T-cell (primary cell): ENCODE measurements at regions not wholly inside any gene's neighbourhood (a gene's known extent, or its start where the extent isn't known, plus 50 kb on each side); places are given as distances from the start of the nearest gene placed in this dataset.
"Not testable (repeated sequence)": the region's sequence is repeated elsewhere in the genome, so short reads cannot be mapped to it uniquely, and the experiment has no call there.

Experiments used
- ATAC-seq, 4 experiments: fragments of 200-7000 bp in 3 of 4; fragments of 150-1000 bp in 1 of 4; cut with Tn5 transposase; replicated peaks in 1 of 4; 1 replicate in 3 of 4; 2 replicates in 1 of 4; pipeline ENCODE4 v1.10.0; 2021; ENCODE audit warnings: moderate library complexity in 3 of 4, mild to moderate bottlenecking in 2 of 4, moderate number of reproducible peaks in 1 of 4
- CTCF ChIA-PET, 2 donors: fragments of 300-600 bp; sonication (Branson Sonifier 250); formaldehyde crosslinking; loops; one replicate each; lab custom pipeline; 2022; ENCODE audit warnings: antibody characterized with exemption in 2 of 2; lab: Charles Lee
- POLR2A ChIA-PET, 2 donors: fragments of 300-600 bp; sonication (Branson Sonifier 250); formaldehyde crosslinking; loops; one replicate each; lab custom pipeline; 2022; ENCODE audit warnings: antibody characterized with exemption in 2 of 2; lab: Charles Lee
- DNase-seq, 35 experiments: peaks; one replicate each; pipeline versions ENCODE4 v3.0.0 to v3.0.0-alpha.2; 2013 to 2023
- H3K27ac ChIP-seq: one replicate; pipeline ENCODE4 v1.5.1; 2013; ENCODE audit warnings: low read length
- H3K27me3 ChIP-seq, 2 experiments: replicated peaks in 1 of 2; 1 replicate in 1 of 2; 2 replicates in 1 of 2; pipeline versions ENCODE4 v1.6.1 to v1.7.0; 2013; ENCODE audit warnings: low read length in 1 of 2, mixed read lengths in 1 of 2; ENCODE audit not compliant: control insufficient read depth in 2 of 2, insufficient read depth in 2 of 2; ENCODE audit errors: extremely low read depth in 1 of 2
- H3K36me3 ChIP-seq, 2 donors: 1 replicate in 1 of 2; 2 replicates in 1 of 2; pipeline versions ENCODE4 v1.6.1 to v1.7.0; 2013; ENCODE audit warnings: low read length in 1 of 2; ENCODE audit not compliant: control insufficient read depth in 2 of 2, insufficient read depth in 1 of 2; ENCODE audit errors: extremely low read depth in 1 of 2
- H3K4me1 ChIP-seq, 2 experiments: 1 replicate in 1 of 2; 2 replicates in 1 of 2; pipeline versions ENCODE4 v1.6.1 to v1.7.0; 2013; ENCODE audit warnings: low read length in 2 of 2, mixed read lengths in 1 of 2; ENCODE audit not compliant: insufficient read depth in 2 of 2, control insufficient read depth in 1 of 2; ENCODE audit errors: extremely low read depth in 1 of 2
- H3K4me3 ChIP-seq, 2 donors: 1 replicate in 1 of 2; 2 replicates in 1 of 2; pipeline versions ENCODE4 v1.5.1 to v1.7.0; 2013; ENCODE audit warnings: mild to moderate bottlenecking in 2 of 2, low read length in 1 of 2, moderate library complexity in 1 of 2; ENCODE audit not compliant: control insufficient read depth in 1 of 2; ENCODE audit errors: extremely low read depth in 1 of 2
- H3K9me3 ChIP-seq: 2 replicates; pipeline ENCODE4 v1.7.0; 2013
- H3K27ac Mint-ChIP-seq, 2 donors: one replicate each; pipeline ENCODE4 v1.8.0; 2020 to 2021; ENCODE audit warnings: mild to moderate bottlenecking in 2 of 2, mixed read lengths in 2 of 2
- H3K27me3 Mint-ChIP-seq, 2 donors: one replicate each; pipeline ENCODE4 v1.8.0; 2021 to 2022; ENCODE audit warnings: mixed read lengths in 2 of 2
- H3K36me3 Mint-ChIP-seq: one replicate; pipeline ENCODE4 v1.8.0; 2021; ENCODE audit warnings: mixed read lengths
- H3K4me1 Mint-ChIP-seq, 3 donors: one replicate each; pipeline ENCODE4 v1.8.0; 2020 to 2022; ENCODE audit warnings: mixed read lengths in 3 of 3, mild to moderate bottlenecking in 1 of 3
- H3K4me3 Mint-ChIP-seq, 3 donors: one replicate each; pipeline ENCODE4 v1.8.0; 2020 to 2022; ENCODE audit warnings: mild to moderate bottlenecking in 3 of 3, mixed read lengths in 3 of 3, moderate library complexity in 3 of 3
- H3K9me3 Mint-ChIP-seq, 3 donors: one replicate each; pipeline ENCODE4 v1.8.0; 2020 to 2022; ENCODE audit warnings: mixed read lengths in 3 of 3
- WGBS: methylation state at CpG from one replicate; pipeline ENCODE4 v1.1.5; 2013; ENCODE audit warnings: missing lambda C conversion rate; ENCODE audit not compliant: insufficient coverage; 5-methylcytosine and 5-hydroxymethylcytosine counted together

DNA sequence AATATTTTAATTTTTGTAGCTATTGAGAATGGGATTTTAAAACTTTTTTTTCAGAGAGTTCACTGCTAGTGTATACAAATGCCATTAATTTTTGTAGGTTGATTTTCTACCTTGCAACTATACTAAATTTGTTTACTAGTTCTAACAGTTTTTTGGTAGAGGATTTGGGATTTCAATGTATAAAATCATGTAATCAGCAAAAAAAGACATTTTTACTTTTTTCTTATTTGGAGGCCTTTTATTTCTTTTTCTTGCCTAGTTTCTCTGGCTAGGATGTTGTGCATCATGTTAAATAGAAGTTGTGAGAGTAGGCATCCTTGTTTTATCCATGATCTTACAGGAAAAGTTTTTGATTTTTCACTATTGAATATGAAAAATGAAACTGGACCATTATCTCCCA lies 602.9 kb upstream of the KIF2B start:
- no peak overlapping the region for H3K27ac ChIP-seq
- H3K4me3 ChIP-seq: no peak overlapping the region
- H3K9me3 ChIP-seq: no peaks in the 10 kb centered on the region
- no peak for ATAC-seq
- no peaks in the 10 kb centered on the region for H3K27me3 Mint-ChIP-seq
- ChIA-PET POLR2A (no interaction called here), CTCF (no interaction called here)
- DNase-seq: no peak
- H3K27ac Mint-ChIP-seq: no peak overlapping the region
- no peaks in the 10 kb centered on the region for H3K36me3 ChIP-seq
- no peaks in the 10 kb centered on the region for H3K4me1 ChIP-seq
- no peak overlapping the region for H3K4me3 Mint-ChIP-seq
- no peaks in the 10 kb centered on the region for H3K36me3 Mint-ChIP-seq
- H3K4me1 Mint-ChIP-seq: no peaks in the 10 kb centered on the region
- peaks cover 15 to 27% (median 25%) of the 10 kb centered on the region in 3 donors for H3K9me3 Mint-ChIP-seq
- H3K27me3 ChIP-seq: no peaks in the 10 kb centered on the region

DNA sequence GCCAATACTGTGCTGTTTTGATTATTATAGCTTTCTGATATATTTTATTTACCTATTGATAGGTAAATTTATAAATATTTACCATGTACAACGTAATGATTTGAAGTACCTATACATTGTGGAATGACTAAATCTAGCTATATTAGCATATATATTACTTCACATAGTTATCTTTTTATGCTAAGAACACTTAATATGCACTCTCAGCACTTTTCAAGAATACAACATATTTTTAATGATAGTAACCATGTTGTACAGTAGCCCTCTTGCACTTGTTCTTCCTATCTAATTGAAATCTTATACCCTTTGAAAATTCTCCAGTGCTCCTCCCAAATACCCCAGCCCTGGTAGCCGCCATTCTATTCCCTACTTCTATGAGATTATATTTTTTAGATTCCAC lies 604.0 kb upstream of the KIF2B start:
- no peaks in the 10 kb centered on the region for H3K4me1 ChIP-seq
- H3K27me3 ChIP-seq: no peaks in the 10 kb centered on the region
- H3K36me3 ChIP-seq: no peaks in the 10 kb centered on the region
- H3K4me1 Mint-ChIP-seq: no peaks in the 10 kb centered on the region
- no peak for DNase-seq
- H3K27me3 Mint-ChIP-seq: no peaks in the 10 kb centered on the region
- CTCF ChIA-PET: no interaction called here
- no CpG with 5 or more reads among the region's 2 CpGs for WGBS
- POLR2A ChIA-PET: no interaction called here
- no peak overlapping the region for H3K27ac ChIP-seq
- H3K27ac Mint-ChIP-seq: no peak overlapping the region
- H3K9me3 Mint-ChIP-seq: peaks cover 9 to 20% (median 18%) of the 10 kb centered on the region in 3 donors
- ATAC-seq: no peak
- no peaks in the 10 kb centered on the region for H3K9me3 ChIP-seq
- H3K4me3 ChIP-seq: no peak overlapping the region
- H3K36me3 Mint-ChIP-seq: no peaks in the 10 kb centered on the region
- no peak overlapping the region for H3K4me3 Mint-ChIP-seq

DNA sequence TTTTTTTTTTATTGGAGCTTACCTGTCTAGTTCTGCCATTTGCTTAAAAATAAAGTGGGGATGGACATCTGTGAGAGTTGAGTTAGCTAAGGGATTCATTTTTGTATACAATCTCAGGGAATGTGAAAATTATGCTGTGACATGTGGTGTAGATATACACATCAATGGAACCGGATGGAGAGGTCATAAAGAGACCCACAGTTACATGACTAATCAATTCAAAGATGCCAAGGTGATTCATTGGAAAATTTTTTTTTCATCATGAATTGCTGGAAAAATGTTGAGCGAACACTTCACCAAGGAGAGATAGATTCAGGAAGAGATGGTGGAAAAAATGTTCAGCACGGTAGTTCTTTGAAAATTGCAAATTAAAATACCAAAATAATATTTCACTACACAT lies 605.4 kb upstream of the KIF2B start:
- H3K9me3 Mint-ChIP-seq: peaks cover 9 to 18% (median 16%) of the 10 kb centered on the region in 3 donors
- Histone ChIP-seq H3K9me3 (no peaks in the 10 kb centered on the region), H3K4me3 (no peak overlapping the region), H3K27me3 (no peaks in the 10 kb centered on the region), H3K27ac (no peak overlapping the region), H3K36me3 (no peaks in the 10 kb centered on the region), H3K4me1 (no peaks in the 10 kb centered on the region)
- H3K4me3 Mint-ChIP-seq: no peak overlapping the region
- ATAC-seq: no peak
- no peaks in the 10 kb centered on the region for H3K36me3 Mint-ChIP-seq
- no peaks in the 10 kb centered on the region for H3K4me1 Mint-ChIP-seq
- CTCF ChIA-PET: no interaction called here
- no peak for DNase-seq
- POLR2A ChIA-PET: no interaction called here
- no CpG with 5 or more reads among the region's 3 CpGs for whole genome bisulfite sequencing
- no peak overlapping the region for H3K27ac Mint-ChIP-seq
- no peaks in the 10 kb centered on the region for H3K27me3 Mint-ChIP-seq

DNA sequence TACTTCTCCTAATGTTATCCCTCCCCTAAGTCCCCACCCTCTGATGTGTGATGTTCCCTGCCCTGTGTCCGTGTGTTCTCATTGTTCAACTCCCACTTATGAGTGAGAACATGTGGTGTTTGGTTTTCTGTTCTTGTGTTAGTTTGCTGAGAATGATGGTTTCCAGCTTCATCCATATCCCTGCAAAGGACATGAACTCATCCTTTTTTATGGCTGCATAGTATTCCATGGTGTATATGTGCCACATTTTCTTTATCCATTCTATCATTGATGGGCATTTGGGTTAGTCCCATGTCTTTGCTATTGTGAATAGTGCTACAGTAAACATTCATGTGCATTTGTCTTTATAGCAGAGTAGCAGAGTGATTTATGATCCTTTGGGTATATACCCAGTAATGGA lies 613.8 kb upstream of the KIF2B start:
- H3K4me1 ChIP-seq, CTCF ChIA-PET, H3K36me3 Mint-ChIP-seq, H3K27ac Mint-ChIP-seq, H3K4me1 Mint-ChIP-seq, ATAC-seq, POLR2A ChIA-PET, H3K4me3 ChIP-seq, DNase-seq, H3K27me3 Mint-ChIP-seq, H3K4me3 Mint-ChIP-seq, H3K9me3 ChIP-seq, H3K27me3 ChIP-seq, H3K27ac ChIP-seq, H3K36me3 ChIP-seq: not testable (repeated sequence)
- no CpG with 5 or more reads among the region's 1 CpG for WGBS
- peaks cover 11 to 16% (median 15%) of the 10 kb centered on the region in 3 donors for H3K9me3 Mint-ChIP-seq

DNA sequence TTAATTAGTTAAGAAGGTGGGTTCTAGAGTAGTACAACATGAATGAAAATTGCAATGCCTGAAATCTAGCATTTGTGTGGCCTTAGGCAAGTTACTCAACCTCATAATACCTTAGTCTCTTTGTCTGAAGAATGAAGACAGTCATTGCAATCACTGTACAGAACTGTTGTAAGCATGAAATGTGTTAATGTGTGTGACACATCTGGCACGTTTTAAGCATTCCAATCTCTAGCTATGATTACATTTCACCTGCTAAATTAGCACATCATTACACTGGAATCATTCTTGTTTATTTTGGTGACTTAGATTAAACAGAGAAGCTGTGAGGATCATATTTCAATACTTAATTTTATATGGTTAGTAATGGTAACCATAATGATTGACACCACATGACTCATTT lies 629.7 kb upstream of the KIF2B start:
- H3K36me3 ChIP-seq: no peaks in the 10 kb centered on the region
- no peak overlapping the region for H3K27ac ChIP-seq
- POLR2A ChIA-PET: no interaction called here
- no peak for DNase-seq
- Mint-ChIP-seq H3K27ac (no peak overlapping the region), H3K27me3 (no peaks in the 10 kb centered on the region), H3K4me1 (no peaks in the 10 kb centered on the region), H3K4me3 (no peak overlapping the region), H3K36me3 (no peaks in the 10 kb centered on the region), H3K9me3 (peaks cover 3 to 18% (median 4%) of the 10 kb centered on the region in 3 donors)
- no peak for ATAC-seq
- no peaks in the 10 kb centered on the region for H3K9me3 ChIP-seq
- H3K27me3 ChIP-seq: no peaks in the 10 kb centered on the region
- CTCF ChIA-PET: no interaction called here
- H3K4me1 ChIP-seq: no peaks in the 10 kb centered on the region
- H3K4me3 ChIP-seq: no peak overlapping the region
- WGBS: no CpG with 5 or more reads among the region's 1 CpG

DNA sequence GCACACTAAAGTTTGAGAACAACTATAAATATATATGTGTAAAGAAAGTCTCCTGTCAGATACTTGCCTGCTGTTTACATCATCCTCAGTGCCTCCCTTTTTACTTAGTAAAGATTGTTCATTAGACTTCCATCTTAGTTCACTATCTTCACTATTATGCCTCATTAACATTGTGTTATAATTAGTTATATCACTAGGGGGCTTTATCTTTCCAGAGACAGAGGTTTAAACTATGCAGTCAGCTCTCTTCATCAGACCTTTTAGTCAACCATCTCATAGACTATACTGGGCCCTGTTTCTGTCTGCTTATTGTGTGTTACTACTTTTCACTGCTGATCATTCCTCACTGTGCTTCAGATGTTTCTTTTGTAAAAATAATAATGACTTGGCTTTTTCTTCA lies 630.8 kb upstream of the KIF2B start:
- ATAC-seq: no peak
- no peak overlapping the region for H3K27ac Mint-ChIP-seq
- no peaks in the 10 kb centered on the region for H3K4me1 ChIP-seq
- H3K27me3 Mint-ChIP-seq: no peaks in the 10 kb centered on the region
- CTCF ChIA-PET: no interaction called here
- H3K27me3 ChIP-seq: no peaks in the 10 kb centered on the region
- no peaks in the 10 kb centered on the region for H3K9me3 ChIP-seq
- H3K4me3 Mint-ChIP-seq: no peak overlapping the region
- H3K4me3 ChIP-seq: no peak overlapping the region
- POLR2A ChIA-PET: no interaction called here
- H3K9me3 Mint-ChIP-seq: peaks cover 3 to 25% (median 4%) of the 10 kb centered on the region in 3 donors
- no peaks in the 10 kb centered on the region for H3K36me3 Mint-ChIP-seq
- DNase-seq: no peak
- no peaks in the 10 kb centered on the region for H3K4me1 Mint-ChIP-seq
- H3K36me3 ChIP-seq: no peaks in the 10 kb centered on the region
- H3K27ac ChIP-seq: no peak overlapping the region

DNA sequence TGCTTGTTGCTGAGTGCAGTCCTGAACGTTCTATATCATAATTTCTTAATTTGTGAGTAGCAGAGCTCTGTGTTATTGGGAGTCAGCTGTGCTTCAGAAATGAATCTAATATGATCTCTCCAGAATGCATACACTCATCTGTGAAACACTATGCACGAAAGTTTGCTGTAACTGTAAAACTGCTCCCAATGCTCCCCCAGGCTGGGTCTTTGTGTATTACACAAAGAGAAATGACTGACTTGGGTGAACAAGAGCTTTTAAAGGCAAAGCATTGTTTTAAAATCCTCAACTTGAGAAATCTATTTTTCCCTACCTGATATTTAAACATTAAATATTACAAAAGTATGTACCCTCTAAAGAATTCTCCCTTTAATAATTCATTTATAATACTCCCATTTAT lies 636.7 kb upstream of the KIF2B start:
- ATAC-seq: no peak
- H3K4me3 ChIP-seq: no peak overlapping the region
- ChIA-PET POLR2A (no interaction called here), CTCF (no interaction called here)
- Mint-ChIP-seq H3K9me3 (peaks cover 25 to 36% (median 32%) of the 10 kb centered on the region in 3 donors), H3K27me3 (no peaks in the 10 kb centered on the region), H3K4me1 (no peaks in the 10 kb centered on the region), H3K27ac (no peak overlapping the region), H3K4me3 (no peak overlapping the region), H3K36me3 (no peaks in the 10 kb centered on the region)
- H3K4me1 ChIP-seq: no peaks in the 10 kb centered on the region
- no peaks in the 10 kb centered on the region for H3K27me3 ChIP-seq
- no CpG with 5 or more reads among the region's 2 CpGs for WGBS
- no peak overlapping the region for H3K27ac ChIP-seq
- no peaks in the 10 kb centered on the region for H3K9me3 ChIP-seq
- no peak for DNase-seq
- H3K36me3 ChIP-seq: no peaks in the 10 kb centered on the region
